Left colon (tissue), 2 donors: ENCODE measurements at regions not wholly inside any gene's neighbourhood (a gene's known extent, or its start where the extent isn't known, plus 50 kb on each side); places are given as distances from the start of the nearest gene placed in this dataset.

Experiments used
- ATAC-seq: fragments of 200-7000 bp; cut with Tn5 transposase; one replicate; pipeline ENCODE4 v1.9.1; 2020; ENCODE audit warnings: mild to moderate bottlenecking, moderate library complexity
- DNase-seq, 2 donors: peaks; one replicate each; pipeline ENCODE4 v3.0.0-alpha.2; 2020
- intact Hi-C, 2 donors: fragments of 100-400 bp; cut with DNase I in 1 of 2; cut with micrococcal nuclease in 1 of 2; formaldehyde crosslinking; loops; one replicate each; pipeline versions ENCODE4 v1.11.2 to v1.14.0; 2022; cut with DNase I, micrococcal nuclease
- donor health status: DM: no; HTN: no; CAD: no.
- donor health status: DM: yes; HTN: yes; CAD: no.

GRCh38 chr15:39473298-39473947 is 107.5 kb upstream of the THBS1 start:
- ATAC-seq (no peak), DNase-seq (no peak)
- intact Hi-C loops = no loop called here

- intact Hi-C loops = no loop called here
- DNase-seq (no peak), ATAC-seq (no peak)
Measured at GRCh38 chr15:39474657-39475056, 106.2 kb upstream of the THBS1 start.

- ATAC-seq (peak; percentile 42), DNase-seq (no peak)
Measured at GRCh38 chr15:39478996-39479395, 101.9 kb upstream of the THBS1 start.

GRCh38 chr15:39479911-39480310 is 101.0 kb upstream of the THBS1 start:
- ATAC-seq (no peak), DNase-seq (no peak)
- intact Hi-C loops = no loop called here

More at GRCh38 chr15:39478996-39479395, 101.9 kb upstream of the THBS1 start:
- intact Hi-C loops = no loop called here

- ATAC-seq = peak; percentile 35
- intact Hi-C loops = no loop called here
- no peak for DNase-seq
Measured at GRCh38 chr15:39482459-39482858, 98.4 kb upstream of the THBS1 start.

- ATAC-seq (no peak), DNase-seq (no peak)
- intact Hi-C loops = no loop called here
Measured at GRCh38 chr15:39486621-39487457, 94.0 kb upstream of the THBS1 start.

- DNase-seq = no peak
- no peak for ATAC-seq
- intact Hi-C loops = no loop called here
Measured at GRCh38 chr15:39487458-39487735, 93.5 kb upstream of the THBS1 start.

GRCh38 chr15:39488516-39488915 is 92.4 kb upstream of the THBS1 start:
- ATAC-seq = no peak
- intact Hi-C loops = no loop called here
- peak in 1 of 2 donors; percentile 71 for DNase-seq

- DNase-seq (no peak), ATAC-seq (no peak)
- intact Hi-C loops = no loop called here
Measured at GRCh38 chr15:39488961-39489360, 91.9 kb upstream of the THBS1 start.

- no peak for ATAC-seq
- no peak for DNase-seq
- intact Hi-C loops = no loop called here
Measured at GRCh38 chr15:39491115-39491885, 89.6 kb upstream of the THBS1 start.

- intact Hi-C loops = no loop called here
- ATAC-seq (no peak), DNase-seq (no peak)
Measured at GRCh38 chr15:39491886-39492490, 88.9 kb upstream of the THBS1 start.

- intact Hi-C loops = no loop called here
- DNase-seq (no peak), ATAC-seq (no peak)
Measured at GRCh38 chr15:39493424-39494067, 87.3 kb upstream of the THBS1 start.

- intact Hi-C loops = no loop called here
- DNase-seq = no peak
- no peak for ATAC-seq
Measured at GRCh38 chr15:39494462-39494861, 86.4 kb upstream of the THBS1 start.

GRCh38 chr15:39495871-39496840 is 84.7 kb upstream of the THBS1 start:
- DNase-seq = no peak
- ATAC-seq = no peak
- intact Hi-C loops = no loop called here

- ATAC-seq = no peak
- intact Hi-C loops = no loop called here
- no peak for DNase-seq
Measured at GRCh38 chr15:39497016-39497758, 83.7 kb upstream of the THBS1 start.

- no peak for DNase-seq
- intact Hi-C loops = no loop called here
- ATAC-seq = no peak
Measured at GRCh38 chr15:39497759-39498565, 82.9 kb upstream of the THBS1 start.

- DNase-seq (no peak), ATAC-seq (no peak)
- intact Hi-C loops = no loop called here
Measured at GRCh38 chr15:39498629-39499028, 82.2 kb upstream of the THBS1 start.
